HG03066 (cell line): ENCODE measurements at regions not wholly inside any gene's neighbourhood (a gene's known extent, or its start where the extent isn't known, plus 50 kb on each side); places are given as distances from the start of the nearest gene placed in this dataset.

Experiments
- ATAC-seq: cut with Tn5 transposase; IDR thresholded peaks from one replicate; pipeline ENCODE4 v1.9.1; 2021; ENCODE audit warnings: low read depth; ENCODE audit not compliant: unreplicated experiment

DNA sequence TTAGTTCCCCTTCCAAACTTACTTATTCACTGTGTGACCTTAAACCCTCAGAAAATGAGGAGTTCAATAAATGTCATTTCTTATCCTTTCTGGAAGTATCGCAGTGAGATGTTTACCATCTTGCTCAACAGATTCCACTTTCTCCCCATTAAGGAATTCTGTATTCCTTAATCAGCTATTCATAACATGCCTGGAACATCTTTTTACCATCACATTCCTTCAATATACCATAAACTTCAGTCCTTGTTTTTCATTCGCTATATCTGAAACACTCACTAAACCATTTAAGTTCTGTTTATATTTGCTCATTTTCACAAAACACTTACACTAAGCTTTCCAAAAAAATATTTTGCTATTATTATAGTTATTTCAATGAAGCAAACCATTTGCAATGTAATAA lies 1158.6 kb downstream of the CDH12 start:
- no peak for ATAC-seq

DNA sequence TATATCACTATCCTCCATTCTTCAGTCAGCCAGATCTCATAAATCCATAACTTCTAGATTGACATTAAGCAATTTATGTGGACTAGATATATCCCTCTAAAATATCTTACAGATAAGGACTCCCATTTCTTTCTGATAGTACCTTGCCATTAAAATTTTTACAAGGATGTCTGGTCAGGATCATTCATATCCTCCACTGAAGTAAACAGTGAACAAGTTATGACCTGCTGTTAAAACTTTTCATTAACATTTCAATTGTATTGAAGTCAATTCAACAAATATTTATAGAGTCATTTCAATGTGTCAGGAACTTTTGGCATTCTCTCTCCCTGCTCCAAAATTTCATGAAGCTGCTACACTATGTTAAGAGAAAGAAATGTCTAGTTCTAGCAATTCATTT lies 1159.6 kb downstream of the CDH12 start:
- ATAC-seq: no peak

DNA sequence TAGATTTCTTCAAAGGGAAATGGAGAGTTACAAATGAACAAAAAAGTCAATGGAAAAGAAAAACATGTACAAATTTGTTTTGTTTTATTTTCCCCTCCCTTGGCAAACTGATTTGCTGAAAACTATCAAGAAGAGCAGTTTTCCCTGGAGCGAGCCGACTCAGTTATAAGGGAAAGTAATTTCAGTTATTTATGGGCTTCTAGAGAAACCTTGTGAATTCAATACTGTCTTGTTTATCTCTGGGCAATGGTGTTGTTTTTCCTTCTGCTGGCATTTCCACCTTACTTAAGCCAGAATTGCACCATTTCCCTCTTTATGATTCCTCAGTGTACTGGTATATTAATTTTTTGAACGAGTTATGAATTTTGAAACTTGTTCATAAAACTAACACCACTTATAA lies 1163.6 kb downstream of the CDH12 start:
- ATAC-seq: no peak

DNA sequence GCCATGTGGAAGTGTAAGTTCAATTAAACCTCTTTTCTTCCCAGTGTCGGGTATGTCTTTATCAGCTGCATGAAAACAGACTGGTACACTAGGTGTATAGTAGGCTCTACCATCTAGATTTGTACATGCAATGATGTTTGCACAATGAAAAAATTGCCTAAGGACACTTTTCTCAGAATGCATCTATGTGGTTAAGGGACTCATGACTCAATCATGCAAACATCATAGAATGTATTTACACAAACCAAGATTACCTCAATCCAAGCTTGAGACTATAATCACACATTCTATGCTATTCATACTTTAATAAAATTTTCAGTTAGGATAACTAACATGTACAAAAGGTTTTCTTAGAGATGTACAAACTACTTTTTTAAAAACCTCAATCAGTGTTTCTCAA lies 1164.5 kb downstream of the CDH12 start:
- ATAC-seq: no peak

DNA sequence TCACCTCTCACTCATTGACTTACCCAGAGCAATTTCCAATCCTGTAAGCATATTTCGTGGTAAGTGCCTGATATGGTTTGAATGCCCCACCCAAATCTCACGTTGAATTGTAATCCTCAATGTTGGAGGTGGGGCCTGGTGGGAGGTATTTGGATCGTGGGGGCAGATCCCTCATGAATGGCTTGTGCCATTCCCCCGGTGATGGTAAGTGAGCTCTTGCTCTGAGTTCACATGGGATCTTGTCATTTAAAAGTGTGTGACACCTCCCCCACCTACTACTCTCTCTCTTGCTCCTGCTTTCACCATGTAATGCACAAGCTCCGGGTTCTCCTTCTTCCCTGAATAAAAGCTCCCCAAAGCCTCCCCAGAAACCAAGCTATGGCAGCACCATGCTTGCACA lies 1165.5 kb downstream of the CDH12 start:
- no peak for ATAC-seq

DNA sequence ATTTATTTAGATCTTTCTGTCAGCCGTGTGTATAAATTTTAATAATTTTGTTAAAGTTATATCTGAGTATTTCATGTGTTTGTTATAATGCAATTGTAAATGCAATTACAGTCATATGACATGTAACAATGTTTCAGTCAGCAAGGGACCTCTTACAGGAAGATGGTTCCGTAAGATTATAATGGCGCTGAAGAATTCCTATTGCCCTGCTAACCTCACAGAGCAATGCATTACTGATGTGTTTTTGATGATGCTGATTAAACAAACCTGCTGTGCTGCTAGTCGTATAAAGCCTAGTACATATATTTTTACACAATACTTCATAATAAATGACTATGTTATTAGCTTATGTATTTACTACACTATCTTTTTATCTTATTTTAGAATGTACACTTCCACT lies 1166.4 kb downstream of the CDH12 start:
- ATAC-seq: no peak

DNA sequence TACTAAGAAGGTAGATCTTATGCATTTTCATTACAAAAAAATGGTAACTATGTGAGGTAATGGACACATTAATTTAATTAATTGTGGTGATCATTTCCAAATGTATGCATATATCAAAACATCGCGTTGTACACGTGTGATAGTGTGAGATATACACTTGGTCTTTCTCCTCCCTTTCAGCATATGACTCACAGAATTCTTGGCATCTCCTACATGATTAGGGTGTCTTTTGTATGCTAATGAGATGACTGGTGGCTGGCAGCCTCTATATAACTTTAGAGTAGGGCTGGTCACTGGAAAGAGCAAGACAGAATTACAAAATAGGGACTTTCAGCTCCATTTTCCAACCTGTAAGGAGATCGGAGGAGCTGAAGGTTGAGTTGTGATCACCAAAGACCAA lies 1167.6 kb downstream of the CDH12 start:
- ATAC-seq: no peak

DNA sequence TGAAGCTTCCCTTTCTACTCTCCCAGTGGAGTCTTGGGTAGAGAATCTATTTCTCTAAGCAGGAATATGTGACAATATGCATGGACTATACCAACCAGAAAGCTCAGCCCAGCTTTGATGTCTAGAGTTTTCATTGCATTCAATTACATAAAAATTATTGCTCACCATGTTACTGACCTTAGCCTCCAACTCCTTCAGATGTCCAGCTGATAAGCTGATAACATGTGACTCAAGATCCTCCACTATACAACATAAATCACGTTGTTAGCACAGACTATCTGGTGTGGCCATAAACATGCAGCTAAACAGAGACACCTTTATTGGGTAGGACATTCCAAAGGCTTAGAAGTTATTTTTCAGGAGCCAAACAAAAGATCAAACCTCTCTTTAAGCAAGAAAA lies 1168.2 kb downstream of the CDH12 start:
- ATAC-seq: no peak

DNA sequence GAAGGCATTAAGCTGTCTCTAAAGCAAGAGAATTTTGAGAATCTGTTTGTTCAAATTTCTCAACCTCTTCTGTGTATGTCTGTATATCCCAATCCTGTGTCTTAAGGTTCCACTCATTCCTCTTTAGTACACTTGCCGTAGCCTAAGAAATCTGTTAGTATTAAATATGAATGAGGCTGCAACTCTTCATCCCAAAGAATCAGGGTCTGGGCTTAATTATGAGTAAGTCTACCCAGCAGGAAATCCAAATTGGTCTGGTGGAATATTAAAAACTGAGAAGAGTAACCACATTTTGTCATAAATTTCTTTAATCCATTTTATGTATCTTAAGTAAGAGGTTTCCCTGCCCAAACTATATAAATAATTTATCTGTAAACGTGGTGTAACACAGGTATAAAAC lies 1171.2 kb downstream of the CDH12 start:
- ATAC-seq: no peak

DNA sequence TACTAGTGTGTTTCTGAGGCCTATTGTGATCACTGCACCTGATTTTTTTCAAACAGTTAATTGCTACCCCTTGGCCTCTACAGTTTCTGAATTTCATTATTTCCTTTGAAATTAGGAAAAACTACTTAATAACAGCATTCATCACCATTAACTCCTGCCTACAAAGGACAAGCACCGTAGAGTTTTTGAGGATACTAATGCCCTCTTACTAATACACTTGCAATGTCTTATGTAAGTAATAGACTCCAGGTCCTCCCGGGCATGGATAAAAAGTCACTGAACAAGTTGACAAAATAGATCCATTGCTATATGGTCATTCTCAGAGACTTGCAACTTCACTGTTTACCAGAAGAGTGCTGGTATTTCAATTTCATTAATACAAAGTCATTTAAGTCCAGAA lies 1172.5 kb downstream of the CDH12 start:
- no peak for ATAC-seq

DNA sequence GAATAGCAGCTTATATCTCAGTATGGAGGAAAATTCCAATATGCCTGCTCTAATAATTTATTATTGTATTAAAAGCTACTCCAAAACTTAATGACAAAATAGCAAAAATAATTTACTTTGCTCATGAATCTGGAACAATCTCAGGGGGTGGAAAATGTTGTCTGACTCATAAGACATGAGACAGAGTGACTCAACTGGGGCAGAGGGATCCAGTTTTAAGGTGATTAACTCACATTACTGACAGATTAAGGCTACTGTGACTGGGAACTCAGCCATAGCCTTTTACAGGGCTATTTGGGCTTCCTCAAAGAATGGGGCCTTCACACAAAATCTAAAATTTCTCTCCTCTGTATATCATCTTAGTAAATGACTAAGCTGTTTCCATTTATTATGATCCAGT lies 1172.9 kb downstream of the CDH12 start:
- ATAC-seq: no peak

DNA sequence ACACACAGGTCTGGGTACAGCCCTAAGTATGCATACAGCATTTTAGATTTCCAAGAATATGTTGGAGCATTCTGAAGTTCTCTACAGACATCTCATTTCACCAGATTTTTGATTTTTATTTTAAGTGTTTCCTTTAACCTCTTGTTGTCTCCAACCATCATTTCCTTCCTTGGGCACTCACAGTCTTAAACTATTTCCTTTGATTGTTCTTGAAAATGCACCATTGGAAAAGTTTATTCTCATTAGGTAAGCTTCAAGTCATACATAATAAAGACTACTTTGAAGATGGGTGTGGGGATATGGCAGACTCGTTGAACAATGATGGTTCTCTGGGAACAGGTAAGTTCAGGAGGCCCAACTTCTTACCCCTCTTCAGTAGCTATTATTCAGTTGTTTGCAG lies 1174.6 kb downstream of the CDH12 start:
- ATAC-seq: no peak

DNA sequence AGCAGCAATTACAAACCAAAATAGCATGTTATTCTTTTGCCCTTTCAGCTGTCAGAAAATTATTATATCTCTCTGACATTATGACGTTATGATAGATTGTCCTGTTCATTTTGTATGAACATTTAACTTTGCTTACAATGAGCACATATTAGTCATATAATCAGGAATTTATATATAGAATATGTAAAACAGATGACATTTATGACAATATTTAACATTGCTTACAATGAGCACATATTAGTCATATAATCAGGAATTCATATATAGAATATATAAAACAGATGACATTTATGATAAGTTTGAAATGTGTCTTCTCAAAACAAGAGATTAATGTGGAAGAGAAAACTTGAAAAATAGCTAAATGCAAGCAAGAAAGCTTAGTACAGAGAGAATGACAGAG lies 1180.2 kb downstream of the CDH12 start:
- no peak for ATAC-seq

DNA sequence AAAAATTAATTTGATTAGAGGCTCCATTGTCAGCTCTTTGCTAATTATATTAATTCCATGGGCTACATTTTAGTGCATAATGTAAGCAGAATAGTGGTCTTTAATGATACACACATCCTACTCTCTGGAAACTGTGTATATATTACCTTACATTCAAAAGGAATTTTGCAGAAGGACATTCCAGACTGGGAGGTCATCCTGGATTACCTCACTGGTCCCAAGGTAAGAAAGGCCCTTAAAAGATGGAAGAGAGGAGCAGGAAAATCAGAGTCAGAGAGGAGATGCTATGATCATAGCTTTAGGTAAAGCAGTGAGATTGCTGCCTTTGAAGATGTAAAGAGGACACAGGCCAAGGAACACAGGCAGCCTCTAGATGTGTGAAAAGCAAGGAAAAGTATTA lies 1180.8 kb downstream of the CDH12 start:
- no peak for ATAC-seq

DNA sequence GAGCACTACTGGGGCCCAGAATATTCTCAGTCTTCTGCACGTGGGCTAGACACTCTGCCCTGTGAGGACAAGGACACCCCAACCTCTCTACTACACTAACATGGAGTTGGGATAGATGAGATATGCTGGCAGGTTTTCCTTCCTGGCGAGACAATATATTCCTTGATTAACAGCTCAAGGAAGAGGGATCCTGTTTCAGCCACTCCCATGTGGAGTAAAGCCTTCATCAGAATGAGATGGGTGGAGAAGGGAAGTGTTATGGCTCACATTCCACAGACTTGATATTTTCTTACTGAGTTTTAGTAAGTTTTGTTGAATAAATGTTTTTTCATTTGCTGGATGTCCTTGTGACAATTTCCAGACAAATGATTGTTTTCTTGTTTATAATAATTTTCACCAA lies 1187.6 kb downstream of the CDH12 start:
- no peak for ATAC-seq

DNA sequence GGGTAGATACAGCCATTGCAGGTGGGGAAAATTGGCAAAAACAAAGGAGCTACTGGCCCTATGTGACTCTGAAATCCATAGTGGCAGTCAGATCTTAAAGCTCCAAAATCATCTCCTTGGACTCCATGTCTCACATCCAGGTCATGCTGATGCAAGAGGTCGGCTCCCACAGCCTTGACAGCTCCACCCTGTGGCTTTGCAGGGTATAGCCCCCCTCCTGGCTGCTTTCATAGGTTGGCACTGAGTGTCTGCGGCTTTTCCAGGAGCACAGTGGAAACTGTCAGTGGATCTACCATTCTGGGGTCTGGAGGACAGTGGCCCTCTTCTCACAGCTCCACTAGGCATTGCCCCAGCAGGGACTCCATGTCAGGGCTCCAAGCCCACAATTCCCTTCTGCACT lies 1190.1 kb downstream of the CDH12 start:
- no peak for ATAC-seq

DNA sequence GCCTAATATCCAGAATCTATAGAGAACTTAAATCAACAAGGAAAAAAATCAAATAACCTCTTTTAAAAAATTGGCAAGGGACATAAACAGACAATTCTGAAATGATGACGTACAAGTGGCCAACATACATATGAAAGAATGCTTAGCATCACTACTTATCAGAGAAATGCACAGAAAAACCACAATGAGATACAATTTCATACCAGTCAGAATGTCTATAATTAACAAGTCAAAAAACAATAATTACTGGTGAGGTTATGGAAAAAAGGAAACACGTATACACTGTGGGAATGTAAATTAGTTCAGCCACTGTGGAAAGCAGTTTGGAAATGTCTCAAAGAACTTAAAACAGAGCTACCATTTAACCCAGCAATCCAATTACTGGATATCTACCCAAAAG lies 1192.0 kb downstream of the CDH12 start:
- no peak for ATAC-seq

DNA sequence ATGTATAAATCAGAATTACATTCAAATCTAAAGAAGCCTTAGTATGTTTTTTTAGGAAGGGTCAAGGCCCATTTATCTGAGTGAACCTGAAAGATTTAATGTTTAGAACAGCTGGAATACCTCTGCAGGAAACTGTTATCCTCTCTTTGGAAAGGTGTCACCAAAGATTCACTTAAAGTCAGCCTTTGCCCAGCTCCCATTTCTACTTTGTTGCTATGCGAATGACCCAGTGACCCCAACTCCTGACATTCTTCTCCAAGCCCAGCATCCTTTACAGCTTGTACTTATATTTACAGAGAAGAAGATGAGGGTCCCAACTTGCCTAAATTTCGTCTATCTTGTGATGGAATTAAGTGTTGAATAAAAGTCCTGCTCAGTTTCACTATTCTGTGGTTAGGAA lies 1198.6 kb downstream of the CDH12 start:
- ATAC-seq: no peak

DNA sequence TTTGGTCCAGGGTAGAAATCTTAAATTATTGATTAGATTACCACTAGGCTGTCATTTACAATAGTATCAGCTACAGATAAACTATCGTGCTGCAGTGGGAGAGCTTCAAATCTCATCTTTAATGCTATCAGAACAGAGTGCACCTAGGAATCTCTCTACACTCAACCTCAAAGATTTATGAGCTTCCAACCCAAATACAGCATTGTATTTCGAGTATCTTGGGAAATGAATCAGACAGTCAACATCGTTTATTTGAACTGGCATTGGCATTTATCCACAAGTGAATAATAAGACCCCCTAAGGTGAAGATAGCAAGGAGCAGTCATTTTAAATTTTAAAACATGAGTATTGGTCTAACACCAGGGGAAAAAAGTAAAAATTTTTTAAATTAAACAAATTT lies 1203.2 kb downstream of the CDH12 start:
- ATAC-seq: no peak

DNA sequence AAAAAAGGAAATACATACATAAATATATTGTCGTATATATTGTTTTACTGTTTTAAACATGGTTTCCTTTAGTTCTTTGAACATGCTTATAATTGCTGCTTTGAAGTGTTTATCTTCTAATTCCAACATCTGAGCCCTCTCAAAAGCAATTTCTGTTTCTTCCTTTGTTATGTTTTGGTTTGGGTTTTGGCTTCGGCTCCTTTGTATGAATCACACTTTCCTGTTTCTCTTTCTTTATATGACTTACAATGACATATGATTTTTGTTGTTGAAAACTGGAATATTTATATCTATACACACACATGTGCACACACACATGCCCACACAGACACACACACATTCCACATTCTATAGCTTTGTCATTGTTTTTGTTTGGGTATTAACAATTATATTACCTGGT lies 1206.7 kb downstream of the CDH12 start:
- no peak for ATAC-seq

DNA sequence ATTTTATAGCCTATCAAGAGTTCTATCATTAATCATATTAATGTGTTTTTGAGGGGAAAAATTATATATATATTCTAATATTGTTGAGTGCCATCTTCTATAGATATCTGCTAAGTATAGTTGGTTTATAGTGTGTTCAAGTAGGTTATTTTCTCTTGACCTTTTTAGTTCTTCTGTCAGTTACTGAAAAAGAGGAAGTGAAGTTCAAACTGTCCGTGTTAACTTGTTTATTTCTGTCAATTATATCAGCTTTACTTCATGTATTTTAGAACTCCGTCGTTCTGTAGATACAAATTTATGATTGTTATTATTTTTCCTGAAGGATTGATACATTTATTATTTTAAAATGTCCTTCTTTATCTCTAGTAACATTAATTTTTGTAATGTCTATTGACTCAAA lies 1209.1 kb downstream of the CDH12 start:
- ATAC-seq: no peak

DNA sequence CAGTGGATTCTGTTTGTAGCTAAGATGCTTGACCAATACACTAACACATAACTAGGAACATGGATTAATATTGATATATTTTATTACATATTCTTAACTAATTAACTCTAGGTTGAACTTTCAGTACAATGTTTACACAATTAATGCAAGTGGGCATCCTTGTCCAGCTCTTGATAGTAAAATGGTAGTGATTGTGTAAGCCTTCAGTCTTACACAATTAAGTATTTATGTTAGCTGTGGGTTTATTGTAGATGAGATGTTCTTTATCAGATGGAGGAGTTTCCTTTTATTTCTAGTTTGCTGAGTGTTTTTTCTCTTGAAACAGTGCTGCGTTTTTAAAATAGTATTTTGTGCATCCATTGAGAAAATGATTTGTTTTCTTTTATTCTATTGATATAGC lies 1210.8 kb downstream of the CDH12 start:
- no peak for ATAC-seq

DNA sequence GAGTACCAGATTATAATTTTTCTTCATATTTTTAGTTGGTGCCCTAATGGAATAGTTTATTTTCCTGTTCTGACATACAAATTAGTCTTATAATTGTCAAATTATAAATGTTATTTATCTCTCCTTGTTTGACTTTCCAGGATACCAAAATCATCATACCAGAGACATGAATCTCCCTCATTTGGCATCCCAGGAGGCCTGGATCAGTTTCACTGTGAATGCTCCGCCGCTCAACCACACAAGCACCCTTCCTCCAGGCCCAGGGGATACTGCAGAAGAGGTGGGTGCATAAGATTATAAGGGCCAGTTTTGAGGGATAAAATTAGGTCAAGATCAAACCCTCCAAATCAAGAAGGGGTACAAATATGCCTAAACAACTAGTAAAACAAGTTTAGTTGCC lies 1229.3 kb downstream of the CDH12 start:
- no peak for ATAC-seq
